GM21367 (cell line): ENCODE measurements at regions not wholly inside any gene's neighbourhood (a gene's known extent, or its start where the extent isn't known, plus 50 kb on each side); places are given as distances from the start of the nearest gene placed in this dataset.

Experiments used
- ATAC-seq: cut with Tn5 transposase; IDR thresholded peaks from one replicate; pipeline ENCODE4 v1.9.1; 2021; ENCODE audit not compliant: unreplicated experiment

DNA sequence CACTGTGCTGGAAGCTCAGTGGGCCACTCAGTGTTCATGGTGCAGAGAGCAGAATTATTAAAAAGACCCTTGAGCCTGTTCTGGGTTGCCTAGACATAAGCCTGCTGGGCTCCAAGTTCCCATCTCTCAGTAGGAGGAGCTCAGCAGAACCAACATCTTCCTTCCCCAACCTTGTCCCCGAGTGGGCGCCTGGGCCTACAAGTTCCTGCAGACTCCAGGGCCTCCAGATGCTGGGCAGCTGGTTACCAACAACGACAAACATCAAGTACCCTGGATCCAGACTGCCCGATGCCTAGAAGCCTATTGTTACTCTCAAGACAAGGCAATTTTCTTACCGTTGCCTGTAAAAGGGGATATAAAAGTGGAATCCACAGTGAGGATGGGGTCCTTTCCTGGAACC is 214.2 kb downstream of the HAUS1 start:
- no peak for ATAC-seq

- ATAC-seq, result no peak
Observed at GRCh38 chr18:46319783-46320182, 215.6 kb downstream of the HAUS1 start.

DNA sequence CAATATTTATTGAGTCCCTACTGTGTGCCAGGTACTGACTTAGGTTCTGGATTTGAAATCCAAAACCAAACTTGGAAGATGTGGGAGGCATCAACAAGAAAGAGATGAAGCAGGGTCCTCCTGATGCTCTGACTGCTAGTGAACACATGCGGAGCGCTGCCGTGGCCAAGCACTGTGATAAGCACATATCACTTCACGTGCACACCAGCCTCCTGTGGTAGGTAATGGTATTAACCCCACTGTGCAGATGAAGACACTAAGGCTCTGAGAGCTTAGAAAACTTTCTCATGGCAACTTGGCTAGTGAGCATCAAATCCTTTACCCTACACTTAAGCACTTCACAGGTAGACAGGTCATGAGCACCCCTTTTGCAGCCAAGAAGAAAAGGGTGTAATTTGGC is 216.1 kb downstream of the HAUS1 start:
- no peak for ATAC-seq

DNA sequence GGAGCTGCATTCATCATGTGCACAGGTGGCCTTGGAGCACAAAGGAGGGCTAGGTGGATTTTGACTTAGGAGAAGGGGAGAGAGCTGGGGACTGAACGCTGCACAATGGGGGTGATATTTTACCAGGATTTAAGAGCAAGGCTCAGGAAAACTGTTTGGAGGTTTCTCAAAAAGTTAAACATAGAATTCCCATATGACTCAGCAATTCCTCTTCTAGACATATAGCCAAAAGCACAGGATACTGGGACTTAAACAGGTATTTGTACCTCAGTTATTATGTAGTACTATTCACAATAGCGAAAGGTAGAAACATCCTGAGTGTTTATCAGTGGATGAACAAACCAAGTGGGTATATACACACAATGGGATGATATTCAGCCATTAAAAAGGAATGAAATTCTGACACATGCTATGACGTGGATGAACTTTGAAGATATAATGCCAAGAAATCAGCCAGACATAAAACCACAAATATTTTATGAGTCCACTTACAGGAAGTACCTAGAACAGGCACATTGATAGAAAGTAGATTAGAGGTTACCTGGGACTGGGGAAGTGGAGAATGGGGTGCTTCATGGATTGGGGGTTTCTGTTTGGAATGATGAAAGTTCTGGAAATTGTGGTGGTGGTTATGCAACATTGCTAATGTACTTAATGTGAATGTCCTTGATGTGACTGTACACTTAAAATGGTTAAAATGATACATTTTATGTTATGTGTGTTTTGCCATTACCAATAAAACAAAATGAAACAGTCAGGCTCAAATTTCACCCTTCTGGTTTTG is 216.9 kb downstream of the HAUS1 start:
- no peak for ATAC-seq

GRCh38 chr18:46321955-46322354 is 217.8 kb downstream of the HAUS1 start:
- ATAC-seq, result no peak

GRCh38 chr18:46322411-46322891 is 218.3 kb downstream of the HAUS1 start:
- ATAC-seq, result no peak

DNA sequence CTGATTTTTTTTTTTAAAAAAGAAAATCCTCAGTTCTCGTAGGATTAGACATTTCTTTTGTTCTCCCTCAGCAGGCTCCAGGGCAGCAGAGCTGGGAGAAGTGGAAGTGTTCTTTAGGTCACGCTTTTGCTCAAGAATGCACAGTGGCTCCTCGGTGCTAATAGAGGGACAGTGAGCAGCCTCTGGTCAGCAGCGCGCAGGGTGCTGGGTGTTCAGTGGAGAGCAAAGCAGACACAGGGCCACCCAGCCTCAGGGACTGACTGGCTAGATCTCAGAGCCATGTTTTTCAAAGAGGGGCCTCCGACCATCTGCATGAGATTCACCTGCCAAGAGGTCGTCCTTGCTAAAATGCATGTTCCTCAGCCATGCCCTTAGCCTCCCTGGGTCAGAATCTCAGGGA is 218.8 kb downstream of the HAUS1 start:
- ATAC-seq, result no peak

- ATAC-seq, result no peak
Observed at GRCh38 chr18:46324087-46324955, 220.1 kb downstream of the HAUS1 start.

DNA sequence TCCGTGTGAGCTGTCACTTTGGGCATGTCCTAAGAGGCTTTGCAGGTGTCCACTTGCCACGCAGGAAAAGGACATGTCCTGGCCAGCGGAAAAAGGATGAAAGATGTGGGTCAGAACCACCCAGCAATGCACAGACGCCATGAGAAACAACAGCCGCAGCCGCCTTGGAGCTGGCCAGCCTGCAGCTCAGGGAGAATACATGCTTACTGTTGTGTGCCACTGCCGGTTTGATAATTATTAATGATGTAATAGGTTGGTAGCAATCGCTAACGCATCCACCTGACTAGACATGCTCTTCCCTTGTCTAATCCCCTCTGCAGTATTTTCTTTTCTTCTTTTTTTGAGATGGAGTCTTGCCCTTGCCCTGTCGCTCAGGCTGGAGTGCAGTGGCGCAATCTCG is 221.7 kb downstream of the HAUS1 start:
- no peak for ATAC-seq

GRCh38 chr18:46329736-46330246 is 225.6 kb downstream of the HAUS1 start:
- ATAC-seq, result no peak

GRCh38 chr18:46331316-46331715 is 227.1 kb downstream of the HAUS1 start:
- no peak for ATAC-seq

DNA sequence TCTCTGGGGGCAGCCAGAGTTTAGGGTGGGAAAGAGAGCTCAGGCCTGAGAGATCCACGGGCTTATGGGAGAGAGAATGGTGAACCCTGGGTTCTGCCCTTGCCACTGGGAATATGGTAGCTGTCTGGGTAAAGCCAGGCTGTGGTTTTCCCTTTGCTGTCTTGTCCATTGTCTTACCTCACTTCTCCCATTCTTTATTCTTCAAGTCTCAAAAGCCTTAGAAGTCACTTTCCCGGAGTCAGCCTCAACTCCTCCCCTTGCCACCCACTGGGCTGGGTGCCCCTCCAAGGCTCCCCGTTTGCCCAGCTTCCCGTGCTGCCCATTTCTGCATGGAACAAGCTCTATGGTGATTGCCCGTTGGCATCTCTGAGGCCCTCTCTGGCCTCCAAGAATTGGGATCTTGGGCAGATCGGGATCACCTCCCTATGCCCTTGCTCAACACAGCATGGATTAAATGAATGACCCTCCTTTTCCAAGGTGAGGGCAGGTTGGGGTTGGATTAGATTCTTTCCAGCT is 228.2 kb downstream of the HAUS1 start:
- no peak for ATAC-seq

GRCh38 chr18:46332921-46333341 is 228.7 kb downstream of the HAUS1 start:
- no peak for ATAC-seq

GRCh38 chr18:46333431-46334135 is 229.4 kb downstream of the HAUS1 start:
- no peak for ATAC-seq

GRCh38 chr18:46334868-46335281 is 230.7 kb downstream of the HAUS1 start:
- no peak for ATAC-seq

DNA sequence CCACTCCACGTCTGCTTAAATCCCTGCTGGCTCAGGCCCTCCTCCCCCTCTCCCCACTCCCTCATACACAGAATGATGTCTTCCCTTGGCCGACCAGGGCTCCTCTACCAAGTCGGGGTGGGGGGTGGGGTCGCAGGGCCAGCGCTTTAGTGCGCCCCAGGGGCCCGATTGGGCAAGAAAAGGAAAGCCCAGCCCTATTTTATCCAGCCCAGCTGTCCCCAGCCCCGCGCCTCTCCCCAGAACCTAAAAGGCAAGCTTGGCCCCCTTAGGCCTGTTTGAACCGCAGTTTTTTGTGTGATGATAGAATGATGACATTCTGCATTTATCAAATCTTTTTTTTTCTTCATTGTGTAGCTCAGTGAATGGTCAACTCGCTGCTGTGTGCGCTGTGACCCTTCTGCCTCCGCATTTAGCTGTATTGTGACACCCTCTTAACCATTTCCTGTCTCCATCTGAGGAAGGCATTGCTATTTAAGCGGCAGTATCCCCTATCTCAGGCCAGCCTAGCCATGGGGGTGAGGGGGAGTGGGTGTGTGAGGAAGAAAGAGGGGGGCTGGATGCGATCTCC is 231.4 kb downstream of the HAUS1 start:
- ATAC-seq, result no peak

DNA sequence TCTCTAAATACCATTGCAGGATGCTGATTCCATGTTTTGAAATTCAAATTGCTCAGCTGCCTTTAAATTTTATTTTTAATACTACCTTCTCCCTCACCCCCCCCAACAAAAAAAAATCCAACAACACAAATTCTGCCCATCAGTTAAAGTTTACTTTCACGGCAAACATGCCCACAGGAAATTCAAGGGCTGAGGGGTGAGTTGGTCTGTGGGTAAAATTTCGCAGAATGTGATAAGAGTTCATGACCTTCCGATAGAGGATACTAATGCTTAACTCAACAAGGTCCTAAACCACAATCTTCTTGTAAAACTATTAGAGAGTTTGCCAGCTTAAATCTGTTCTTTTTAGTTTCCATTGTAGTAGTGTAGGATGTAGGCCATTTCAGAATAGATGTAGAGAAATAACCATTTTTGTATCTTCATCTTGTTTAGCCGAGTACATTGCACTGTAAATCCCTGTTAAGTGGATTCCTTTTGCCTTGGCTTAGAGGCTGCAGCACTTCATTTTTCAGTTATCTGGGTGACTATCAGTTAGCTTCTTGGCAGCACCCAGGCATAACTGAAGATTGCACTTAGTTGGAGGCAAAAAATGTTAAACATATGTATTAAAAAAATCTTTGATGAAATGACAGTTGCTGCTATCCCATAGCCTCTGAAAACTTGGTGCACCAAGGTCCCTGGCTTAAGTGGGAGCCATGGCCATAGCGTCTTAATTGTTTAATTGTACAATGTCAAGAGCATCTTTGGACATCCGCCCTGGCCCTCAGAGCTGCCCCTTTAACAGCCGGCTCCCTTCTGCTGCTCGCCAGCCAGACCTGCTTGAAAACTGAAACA is 232.3 kb downstream of the HAUS1 start:
- no peak for ATAC-seq

DNA sequence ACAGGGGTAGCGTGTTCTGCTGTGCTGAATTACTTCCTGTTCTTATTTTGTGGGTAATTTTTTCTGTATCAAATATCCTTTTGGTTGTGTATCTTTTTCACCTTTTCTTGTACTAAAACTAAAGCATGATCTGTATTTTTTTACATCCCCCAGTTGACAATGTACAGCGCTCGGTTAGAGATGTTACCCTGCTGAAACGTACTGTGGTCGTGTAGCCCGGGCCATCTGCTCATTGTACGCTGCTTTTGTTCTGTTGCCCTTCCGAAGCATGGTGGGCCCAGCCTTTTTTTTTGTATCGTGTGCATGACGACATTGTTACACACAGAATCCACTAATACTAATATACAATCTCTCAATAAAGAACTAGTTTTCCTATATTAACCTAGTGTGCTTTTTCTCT is 233.1 kb downstream of the HAUS1 start:
- ATAC-seq, result no peak

- no peak for ATAC-seq
Observed at GRCh38 chr18:46338205-46338604, 234.0 kb downstream of the HAUS1 start.

GRCh38 chr18:46338766-46339165 is 234.6 kb downstream of the HAUS1 start:
- no peak for ATAC-seq
